ENCODE measurements at regions not wholly inside any gene's neighbourhood (a gene's known extent, or its start where the extent isn't known, plus 50 kb on each side); places are given as distances from the start of the nearest gene placed in this dataset.

- peak overlapping the region in 1 of 2 donors; percentile 64 for H3K27ac ChIP-seq (ENCODE audit: low read depth in 1 of 2, low read length in 2 of 2)
- no peaks in the 10 kb centered on the region for H3K36me3 Mint-ChIP-seq (ENCODE audit: low read depth)
- H3K27me3 ChIP-seq (ENCODE audit: control insufficient read depth in 1 of 2, insufficient read depth in 2 of 2, low read length in 2 of 2), result no peaks in the 10 kb centered on the region
- ChIA-PET CTCF (interaction anchor here (1.2 to 1.4 kb wide), 2 partner anchors 140 to 144 kb away, joined by 4 to 5 read pairs; no protein-coding TSS in a partner anchor), POLR2A (interaction anchor here (0.5 to 2.4 kb wide), 3 partner anchors 11 to 152 kb away, joined by 3 to 8 read pairs (median 8); no protein-coding TSS in a partner anchor)
- H3K4me3 Mint-ChIP-seq, result peak overlapping the region; percentile 72
- no peaks in the 10 kb centered on the region for H3K27me3 Mint-ChIP-seq
- H3K27ac Mint-ChIP-seq, result peak overlapping the region; percentile 74
- H3K36me3 ChIP-seq (ENCODE audit: insufficient read depth, low read length), result no peaks in the 10 kb centered on the region
- H3K4me1 Mint-ChIP-seq (ENCODE audit: low read depth), result peaks cover 83% of the 10 kb centered on the region
- intact Hi-C loops (cut with DNase I, micrococcal nuclease), result loop anchor here (5.0 kb wide), 3 partner anchors 40 to 140 kb away; partner anchors contain the start of gene GADD45G (in 1 of the 2)
- H3K9me3 Mint-ChIP-seq, result no peaks in the 10 kb centered on the region
- TF ChIP-seq, protein P1, sequence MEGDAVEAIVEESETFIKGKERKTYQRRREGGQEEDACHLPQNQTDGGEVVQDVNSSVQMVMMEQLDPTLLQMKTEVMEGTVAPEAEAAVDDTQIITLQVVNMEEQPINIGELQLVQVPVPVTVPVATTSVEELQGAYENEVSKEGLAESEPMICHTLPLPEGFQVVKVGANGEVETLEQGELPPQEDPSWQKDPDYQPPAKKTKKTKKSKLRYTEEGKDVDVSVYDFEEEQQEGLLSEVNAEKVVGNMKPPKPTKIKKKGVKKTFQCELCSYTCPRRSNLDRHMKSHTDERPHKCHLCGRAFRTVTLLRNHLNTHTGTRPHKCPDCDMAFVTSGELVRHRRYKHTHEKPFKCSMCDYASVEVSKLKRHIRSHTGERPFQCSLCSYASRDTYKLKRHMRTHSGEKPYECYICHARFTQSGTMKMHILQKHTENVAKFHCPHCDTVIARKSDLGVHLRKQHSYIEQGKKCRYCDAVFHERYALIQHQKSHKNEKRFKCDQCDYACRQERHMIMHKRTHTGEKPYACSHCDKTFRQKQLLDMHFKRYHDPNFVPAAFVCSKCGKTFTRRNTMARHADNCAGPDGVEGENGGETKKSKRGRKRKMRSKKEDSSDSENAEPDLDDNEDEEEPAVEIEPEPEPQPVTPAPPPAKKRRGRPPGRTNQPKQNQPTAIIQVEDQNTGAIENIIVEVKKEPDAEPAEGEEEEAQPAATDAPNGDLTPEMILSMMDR (IDR thresholded peaks at IDR 0.05), result no peak
- peaks cover 5 to 6% of the 10 kb centered on the region in 2 experiments for H3K9me3 ChIP-seq (ENCODE audit: control insufficient read depth in 1 of 2, insufficient read depth in 1 of 2, low read length in 2 of 2)
- H3K4me1 ChIP-seq (ENCODE audit: insufficient read depth, low read length), result peaks cover 84% of the 10 kb centered on the region
- DNase-seq, result peak in 2 of 14 experiments; percentile 30 to 33
- ATAC-seq (ENCODE audit: poor library complexity), result no peak
- H3K4me3 ChIP-seq (ENCODE audit: low read length), result no peak overlapping the region
Observed at GRCh38 chr9:89742660-89743059, 137.8 kb downstream of the GADD45G start.

- no peak for ATAC-seq (ENCODE audit: poor library complexity)
- peak overlapping the region; percentile 17 to 64 for H3K27ac ChIP-seq (ENCODE audit: low read depth in 1 of 2, low read length in 2 of 2)
- ChIA-PET POLR2A (interaction anchor here (0.5 to 2.4 kb wide), 8 partner anchors 9 to 151 kb away, joined by 3 to 8 read pairs (median 4); no protein-coding TSS in a partner anchor), CTCF (interaction anchor here (1.2 to 1.4 kb wide), 2 partner anchors 140 to 145 kb away, joined by 4 to 5 read pairs; no protein-coding TSS in a partner anchor)
- intact Hi-C loops (cut with DNase I, micrococcal nuclease), result loop anchor here (5.0 kb wide), 3 partner anchors 41 to 141 kb away; partner anchors contain the start of gene GADD45G (in 1 of the 2)
- no peaks in the 10 kb centered on the region for H3K27me3 ChIP-seq (ENCODE audit: control insufficient read depth in 1 of 2, insufficient read depth in 2 of 2, low read length in 2 of 2)
- no peaks in the 10 kb centered on the region for H3K36me3 Mint-ChIP-seq (ENCODE audit: low read depth)
- DNase-seq, result peak in 2 of 14 experiments; percentile 11 to 38
- no peaks in the 10 kb centered on the region for H3K36me3 ChIP-seq (ENCODE audit: insufficient read depth, low read length)
- H3K4me3 Mint-ChIP-seq, result peak overlapping the region; percentile 72
- TF ChIP-seq, protein P1 (IDR thresholded peaks at IDR 0.05), result no peak
- H3K4me3 ChIP-seq (ENCODE audit: low read length), result peak overlapping the region; percentile 22
- peaks cover 84% of the 10 kb centered on the region for H3K4me1 Mint-ChIP-seq (ENCODE audit: low read depth)
- H3K4me1 ChIP-seq (ENCODE audit: insufficient read depth, low read length), result peaks cover 89% of the 10 kb centered on the region
- no peaks in the 10 kb centered on the region for H3K9me3 Mint-ChIP-seq
- H3K9me3 ChIP-seq (ENCODE audit: control insufficient read depth in 1 of 2, insufficient read depth in 1 of 2, low read length in 2 of 2), result peaks cover 5 to 6% of the 10 kb centered on the region in 2 experiments
- H3K27ac Mint-ChIP-seq, result peak overlapping the region; percentile 74
- no peaks in the 10 kb centered on the region for H3K27me3 Mint-ChIP-seq
Observed at GRCh38 chr9:89743216-89743572, 138.4 kb downstream of the GADD45G start.

GRCh38 chr9:89743573-89744254, 138.9 kb downstream of the GADD45G start:
- H3K27ac ChIP-seq (ENCODE audit: low read depth in 1 of 2, low read length in 2 of 2), result peak overlapping the region; percentile 17 to 64
- TF ChIP-seq, protein P1 (IDR thresholded peaks at IDR 0.05), result no peak
- ATAC-seq (ENCODE audit: poor library complexity), result peak; percentile 81
- H3K4me1 Mint-ChIP-seq (ENCODE audit: low read depth), result peaks cover 85% of the 10 kb centered on the region
- no peaks in the 10 kb centered on the region for H3K9me3 Mint-ChIP-seq
- H3K27me3 ChIP-seq (ENCODE audit: control insufficient read depth in 1 of 2, insufficient read depth in 2 of 2, low read length in 2 of 2), result no peaks in the 10 kb centered on the region
- peaks cover 5 to 6% of the 10 kb centered on the region in 2 experiments for H3K9me3 ChIP-seq (ENCODE audit: control insufficient read depth in 1 of 2, insufficient read depth in 1 of 2, low read length in 2 of 2)
- peaks cover 91% of the 10 kb centered on the region for H3K4me1 ChIP-seq (ENCODE audit: insufficient read depth, low read length)
- peak overlapping the region; percentile 72 for H3K4me3 Mint-ChIP-seq
- ChIA-PET CTCF (interaction anchor here (1.2 to 1.4 kb wide), 2 partner anchors 141 to 145 kb away, joined by 4 to 5 read pairs; no protein-coding TSS in a partner anchor), POLR2A (interaction anchor here (0.7 to 2.4 kb wide), 8 partner anchors 9 to 138 kb away, joined by 3 to 8 read pairs (median 5); no protein-coding TSS in a partner anchor)
- DNase-seq, result peak; percentile 40 to 87 (median 55)
- no peaks in the 10 kb centered on the region for H3K36me3 Mint-ChIP-seq (ENCODE audit: low read depth)
- no peaks in the 10 kb centered on the region for H3K27me3 Mint-ChIP-seq
- no peaks in the 10 kb centered on the region for H3K36me3 ChIP-seq (ENCODE audit: insufficient read depth, low read length)
- intact Hi-C loops (cut with DNase I, micrococcal nuclease), result loop anchor here (5.0 kb wide), 3 partner anchors 41 to 141 kb away; partner anchors contain the start of gene GADD45G (in 1 of the 2)
- H3K4me3 ChIP-seq (ENCODE audit: low read length), result peak overlapping the region; percentile 22
- H3K27ac Mint-ChIP-seq, result peak overlapping the region; percentile 74

Data from CD4-positive, alpha-beta T cell (primary cell).